Trophoblast cell (in vitro differentiated cells and primary cell): ENCODE measurements at regions not wholly inside any gene's neighbourhood (a gene's known extent, or its start where the extent isn't known, plus 50 kb on each side); places are given as distances from the start of the nearest gene placed in this dataset.

Source experiments
- DNase-seq, 2 donors: peaks; one replicate each; pipeline ENCODE4 v3.0.0-alpha.2; 2016
- H2AFZ ChIP-seq: 2 replicates; pipeline ENCODE4 v1.6.1; 2013; ENCODE audit warnings: low read length, moderate library complexity, mild to moderate bottlenecking; ENCODE audit not compliant: insufficient read depth, poor library complexity
- H2AK5ac ChIP-seq: 2 replicates; pipeline ENCODE4 v1.6.1; 2013; ENCODE audit warnings: mild to moderate bottlenecking, low read length
- H2BK120ac ChIP-seq: 2 replicates; pipeline ENCODE4 v1.6.1; 2013; ENCODE audit warnings: low read length, mild to moderate bottlenecking, moderate library complexity; ENCODE audit not compliant: insufficient read depth, poor library complexity
- H2BK12ac ChIP-seq: 2 replicates; pipeline ENCODE4 v1.6.1; 2013; ENCODE audit warnings: mild to moderate bottlenecking, low read length, moderate library complexity
- H2BK5ac ChIP-seq: 2 replicates; pipeline ENCODE4 v1.6.1; 2013; ENCODE audit warnings: low read length, low read depth, moderate library complexity, mild to moderate bottlenecking; ENCODE audit not compliant: poor library complexity
- H3K14ac ChIP-seq: 2 replicates; pipeline ENCODE4 v1.6.1; 2013; ENCODE audit warnings: mild to moderate bottlenecking, low read length
- H3K18ac ChIP-seq: 2 replicates; pipeline ENCODE4 v1.6.1; 2013; ENCODE audit warnings: mild to moderate bottlenecking, low read length
- H3K23ac ChIP-seq: 2 replicates; pipeline ENCODE4 v1.6.1; 2013; ENCODE audit warnings: low read length
- H3K27ac ChIP-seq: 2 replicates; pipeline ENCODE4 v1.5.1; 2013; ENCODE audit warnings: low read depth, mild to moderate bottlenecking, inconsistent platforms, low read length, moderate library complexity
- H3K27me3 ChIP-seq: 2 replicates; pipeline ENCODE4 v1.6.1; 2013; ENCODE audit warnings: inconsistent platforms, mild to moderate bottlenecking, low read length, moderate library complexity; ENCODE audit not compliant: insufficient read depth
- H3K36me3 ChIP-seq, 2 experiments: 1 replicate in 1 of 2; 2 replicates in 1 of 2; pipeline ENCODE4 v1.6.1; 2013; ENCODE audit warnings: low read length in 2 of 2, mild to moderate bottlenecking in 2 of 2, moderate library complexity in 1 of 2; ENCODE audit not compliant: insufficient read depth in 2 of 2, control insufficient read depth in 1 of 2
- H3K4ac ChIP-seq: 2 replicates; pipeline ENCODE4 v1.6.1; 2013; ENCODE audit warnings: low read depth, mild to moderate bottlenecking, low read length, moderate library complexity
- H3K4me1 ChIP-seq, 2 experiments: 1 replicate in 1 of 2; 2 replicates in 1 of 2; pipeline ENCODE4 v1.6.1; 2013; ENCODE audit warnings: low read length in 2 of 2, mild to moderate bottlenecking in 2 of 2, moderate library complexity in 1 of 2; ENCODE audit not compliant: insufficient read depth in 2 of 2, control insufficient read depth in 1 of 2
- H3K4me2 ChIP-seq: 2 replicates; pipeline ENCODE4 v1.6.1; 2013; ENCODE audit warnings: inconsistent platforms, mild to moderate bottlenecking, low read length, moderate library complexity
- H3K4me3 ChIP-seq: 2 replicates; pipeline ENCODE4 v1.5.1; 2013; ENCODE audit warnings: mild to moderate bottlenecking, low read depth, low read length, inconsistent platforms
- H3K79me1 ChIP-seq: one replicate; pipeline ENCODE4 v1.6.1; 2013; ENCODE audit warnings: low read length
- H3K79me2 ChIP-seq: 2 replicates; pipeline ENCODE4 v1.6.1; 2013; ENCODE audit warnings: low read length, mild to moderate bottlenecking; ENCODE audit not compliant: control insufficient read depth, insufficient read depth, poor library complexity
- H3K9ac ChIP-seq: 2 replicates; pipeline ENCODE4 v1.6.1; 2013; ENCODE audit warnings: mild to moderate bottlenecking, low read length
- H3K9me3 ChIP-seq: 2 replicates; pipeline ENCODE4 v1.6.1; 2013; ENCODE audit warnings: low read depth, mild to moderate bottlenecking, control low read depth, inconsistent platforms, low read length; ENCODE audit not compliant: insufficient read depth
- H4K12ac ChIP-seq: 2 replicates; pipeline ENCODE4 v1.6.1; 2013; ENCODE audit warnings: low read depth, mild to moderate bottlenecking, low read length, moderate library complexity
- H4K8ac ChIP-seq: 2 replicates; pipeline ENCODE4 v1.6.1; 2013; ENCODE audit warnings: low read depth, mild to moderate bottlenecking, low read length, moderate library complexity
- H4K91ac ChIP-seq: one replicate; pipeline ENCODE4 v1.6.1; 2013; ENCODE audit warnings: low read depth, mild to moderate bottlenecking, low read length, moderate library complexity
- WGBS: extraction: QIAGEN DNeasy Blood & Tissue Kit; methylation state at CpG from one replicate; pipeline ENCODE4 v1.1.7; 2013; ENCODE audit warnings: missing lambda C conversion rate; ENCODE audit not compliant: insufficient read length, insufficient coverage; ENCODE audit errors: extremely low coverage; 5-methylcytosine and 5-hydroxymethylcytosine counted together

DNA sequence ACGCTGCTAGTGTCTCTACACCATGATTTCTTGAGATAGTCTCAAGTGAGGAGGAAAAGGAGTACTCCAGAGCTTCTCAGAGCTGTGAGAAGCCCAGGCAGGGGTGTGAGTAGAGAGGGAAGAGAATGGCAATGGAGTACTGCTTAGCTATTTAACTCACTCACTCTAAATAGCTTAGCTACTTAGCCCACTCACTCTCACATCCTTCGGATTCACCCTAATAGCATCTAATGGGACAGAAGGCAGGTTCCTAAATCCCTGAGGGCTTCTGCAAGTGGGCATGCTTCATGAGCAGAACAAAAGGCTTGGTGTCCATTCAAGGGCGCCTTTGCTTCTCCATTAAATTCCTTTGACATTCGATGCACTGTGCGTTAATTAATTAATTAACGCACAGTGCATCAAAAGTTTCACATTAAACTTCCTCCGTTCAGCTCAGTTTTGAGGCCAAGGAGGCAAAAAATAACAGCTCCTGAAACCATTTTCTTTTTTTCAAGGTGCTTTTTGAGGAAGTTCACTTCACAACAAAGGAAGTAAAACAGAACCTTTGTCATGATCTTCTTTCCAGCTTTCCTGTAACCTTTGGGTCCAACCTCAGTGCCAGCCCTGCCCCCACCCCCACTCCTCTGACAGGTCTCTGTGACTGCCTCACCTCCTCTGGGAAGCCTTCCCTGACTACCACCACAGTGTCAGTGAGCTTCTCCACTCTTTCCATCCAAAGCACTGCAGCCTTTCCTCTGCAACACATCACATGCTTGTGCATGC lies 294.0 kb downstream of the SEC61B start:
- no peak overlapping the region for H3K23ac ChIP-seq
- no peaks in the 10 kb centered on the region for H3K4me1 ChIP-seq
- no CpG with 5 or more reads among the region's 7 CpGs for WGBS

GRCh38 chr9:99516657-99517049 lies 294.6 kb downstream of the SEC61B start:
- Histone ChIP-seq H3K18ac (no peak overlapping the region), H3K79me1 (no peaks in the 10 kb centered on the region), H2BK120ac (no peak overlapping the region), H4K8ac (no peak overlapping the region), H2AFZ (no peak overlapping the region), H3K9me3 (no peaks in the 10 kb centered on the region), H3K27ac (no peak overlapping the region), H3K4me1 (no peaks in the 10 kb centered on the region), H3K4me2 (no peak overlapping the region), H2AK5ac (no peak overlapping the region), H3K4me3 (no peak overlapping the region), H2BK5ac (no peak overlapping the region), H3K23ac (no peak overlapping the region), H2BK12ac (no peak overlapping the region), H3K79me2 (no peaks in the 10 kb centered on the region), H3K4ac (no peak overlapping the region), H3K14ac (no peak overlapping the region), H4K12ac (no peak overlapping the region), H4K91ac (no peak overlapping the region), H3K27me3 (no peaks in the 10 kb centered on the region), H3K9ac (no peak overlapping the region), H3K36me3 (no peaks in the 10 kb centered on the region)
- WGBS = no CpG with 5 or more reads among the region's 1 CpG
- DNase-seq = peak in 1 of 2 donors; percentile 3

More for the DNA sequence above, 294.0 kb downstream of the SEC61B start:
- no peak overlapping the region for H3K27ac ChIP-seq
- no peak overlapping the region for H3K4me3 ChIP-seq
- no peak overlapping the region for H4K8ac ChIP-seq
- H3K9me3 ChIP-seq = no peaks in the 10 kb centered on the region
- no peak overlapping the region for H3K14ac ChIP-seq
- no peaks in the 10 kb centered on the region for H3K79me2 ChIP-seq
- H2BK12ac ChIP-seq = no peak overlapping the region
- no peak overlapping the region for H2BK120ac ChIP-seq
- no peak overlapping the region for H4K12ac ChIP-seq
- H4K91ac ChIP-seq = no peak overlapping the region
- H3K4me2 ChIP-seq = no peak overlapping the region
- no peak overlapping the region for H3K9ac ChIP-seq
- no peak overlapping the region for H2AFZ ChIP-seq
- no peaks in the 10 kb centered on the region for H3K27me3 ChIP-seq
- H3K36me3 ChIP-seq = no peaks in the 10 kb centered on the region
- no peak for DNase-seq
- H2BK5ac ChIP-seq = no peak overlapping the region
- H3K79me1 ChIP-seq = no peaks in the 10 kb centered on the region
- H3K4ac ChIP-seq = no peak overlapping the region
- no peak overlapping the region for H3K18ac ChIP-seq
- H2AK5ac ChIP-seq = no peak overlapping the region

DNA sequence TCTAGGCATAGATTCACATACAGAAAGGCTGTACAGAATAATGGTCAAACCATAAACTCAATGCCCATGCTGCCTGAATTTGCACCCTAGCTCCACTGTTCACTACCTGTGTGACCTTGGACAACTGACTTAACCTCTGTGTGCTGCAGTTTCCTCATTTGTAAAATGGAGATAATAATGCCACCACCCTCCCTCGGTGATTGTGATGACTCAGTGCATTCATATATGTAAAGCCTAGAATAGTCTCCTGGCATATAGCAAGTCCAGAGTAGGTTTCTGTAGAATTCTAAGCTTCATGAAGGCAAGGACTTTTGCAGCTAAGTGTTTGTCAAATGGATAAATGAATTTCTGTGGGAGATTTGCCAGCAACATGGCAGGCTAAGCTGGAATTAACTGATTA lies 297.8 kb upstream of the NR4A3 start:
- H2AK5ac ChIP-seq = no peak overlapping the region
- no peak for DNase-seq
- H4K91ac ChIP-seq = no peak overlapping the region
- H3K27ac ChIP-seq = no peak overlapping the region
- WGBS = no CpG with 5 or more reads among the region's 1 CpG
- H3K9me3 ChIP-seq = no peaks in the 10 kb centered on the region
- H3K18ac ChIP-seq = no peak overlapping the region
- H2BK12ac ChIP-seq = no peak overlapping the region
- no peaks in the 10 kb centered on the region for H3K79me1 ChIP-seq
- H3K9ac ChIP-seq = no peak overlapping the region
- no peak overlapping the region for H3K4me2 ChIP-seq
- no peak overlapping the region for H4K12ac ChIP-seq
- no peaks in the 10 kb centered on the region for H3K79me2 ChIP-seq
- H3K4me1 ChIP-seq = no peaks in the 10 kb centered on the region
- H3K4me3 ChIP-seq = no peak overlapping the region
- no peak overlapping the region for H4K8ac ChIP-seq
- no peak overlapping the region for H3K14ac ChIP-seq
- H3K23ac ChIP-seq = no peak overlapping the region
- H2BK5ac ChIP-seq = no peak overlapping the region
- no peak overlapping the region for H2BK120ac ChIP-seq
- no peak overlapping the region for H3K4ac ChIP-seq
- H3K36me3 ChIP-seq = no peaks in the 10 kb centered on the region
- no peak overlapping the region for H2AFZ ChIP-seq
- H3K27me3 ChIP-seq = no peaks in the 10 kb centered on the region

GRCh38 chr9:99531313-99531712 lies 290.4 kb upstream of the NR4A3 start:
- no peaks in the 10 kb centered on the region for H3K36me3 ChIP-seq
- no CpG with 5 or more reads among the region's 5 CpGs for WGBS
- H2AK5ac ChIP-seq = no peak overlapping the region
- no peak overlapping the region for H4K8ac ChIP-seq
- no peak overlapping the region for H2BK5ac ChIP-seq
- no peak overlapping the region for H2BK12ac ChIP-seq
- H3K18ac ChIP-seq = no peak overlapping the region
- H4K91ac ChIP-seq = no peak overlapping the region
- H3K23ac ChIP-seq = no peak overlapping the region
- no peak overlapping the region for H2AFZ ChIP-seq
- no peak overlapping the region for H3K4ac ChIP-seq
- H3K4me2 ChIP-seq = no peak overlapping the region
- H3K79me1 ChIP-seq = no peaks in the 10 kb centered on the region
- H3K27me3 ChIP-seq = no peaks in the 10 kb centered on the region
- no peaks in the 10 kb centered on the region for H3K9me3 ChIP-seq
- no peaks in the 10 kb centered on the region for H3K79me2 ChIP-seq
- DNase-seq = no peak
- no peak overlapping the region for H3K9ac ChIP-seq
- H4K12ac ChIP-seq = no peak overlapping the region
- H2BK120ac ChIP-seq = no peak overlapping the region
- no peaks in the 10 kb centered on the region for H3K4me1 ChIP-seq
- H3K14ac ChIP-seq = no peak overlapping the region
- H3K27ac ChIP-seq = no peak overlapping the region
- H3K4me3 ChIP-seq = no peak overlapping the region
